GM12878 (cell line): ENCODE measurements at regions not wholly inside any gene's neighbourhood (a gene's known extent, or its start where the extent isn't known, plus 50 kb on each side); places are given as distances from the start of the nearest gene placed in this dataset.

Experiments used
- ATAC-seq: fragments of 200-7000 bp; cut with Tn5 transposase; 3 replicates; pipeline ENCODE4 v1.9.1; 2020; ENCODE audit warnings: mild to moderate bottlenecking, moderate library complexity
- BruUV-seq: library from RNA; stranded (reverse); fragments of 400-500 nt; replicated peaks from 2 replicates; lab custom pipeline; 2021; lab: Mats Ljungman, UMichigan
- CTCF ChIA-PET: fragments of 300-600 bp; sonication (Branson Sonifier 250); formaldehyde crosslinking; extraction: SDS; loops from one replicate; lab custom pipeline; 2021; ENCODE audit warnings: inconsistent platforms; lab: Yijun Ruan, JAX
- POLR2A ChIA-PET: fragments of 350-600 bp; formaldehyde crosslinking; extraction: SDS; loops from one replicate; lab custom pipeline; 2021; ENCODE audit warnings: inconsistent platforms; lab: Charles Lee
- RAD21 ChIA-PET: fragments of 300-600 bp; sonication (Branson Sonifier 250); formaldehyde crosslinking; loops from one replicate; lab custom pipeline; 2023; ENCODE audit warnings: antibody characterized with exemption; ENCODE audit not compliant: unreplicated experiment; lab: Charles Lee
- SMC1A ChIA-PET: fragments of 300-600 bp; sonication (Branson Sonifier 250); formaldehyde crosslinking; loops from one replicate; lab custom pipeline; 2023; ENCODE audit not compliant: unreplicated experiment, uncharacterized antibody; lab: Charles Lee
- DNase-seq: peaks from one replicate; pipeline ENCODE4 v3.0.0-alpha.2; 2011; ENCODE audit warnings: low read depth, low spot score
- FAIRE-seq: peaks from 3 replicates; lab custom pipeline; 2011; peaks lifted over from hg19 to GRCh38; lab: Jason Lieb, UNC
- H2AFZ ChIP-seq: 2 replicates; pipeline ENCODE4 v1.6.0; 2011; ENCODE audit warnings: low read depth, low read length, control low read depth; ENCODE audit not compliant: control insufficient read depth
- H3K27ac ChIP-seq: 2 replicates; pipeline ENCODE4 v1.5.1; 2011; ENCODE audit warnings: control low read depth; ENCODE audit not compliant: control insufficient read depth, insufficient read depth
- H3K27me3 ChIP-seq, 2 experiments: replicated peaks in 1 of 2; 2 replicates each; pipeline versions ENCODE4 v1.6.0 to v1.6.1; 2011; ENCODE audit warnings: low read length in 1 of 2; ENCODE audit not compliant: control insufficient read depth in 2 of 2, insufficient read depth in 2 of 2
- H3K36me3 ChIP-seq, 2 experiments: 2 replicates each; pipeline ENCODE4 v1.5.1; 2011; ENCODE audit warnings: low read length in 1 of 2; ENCODE audit not compliant: control insufficient read depth in 2 of 2, insufficient read depth in 2 of 2
- H3K4me1 ChIP-seq: 2 replicates; pipeline ENCODE4 v1.6.1; 2011; ENCODE audit warnings: mild to moderate bottlenecking, low read length, moderate library complexity, mixed read lengths; ENCODE audit not compliant: control insufficient read depth, insufficient read depth
- H3K4me2 ChIP-seq: 2 replicates; pipeline ENCODE4 v1.6.0; 2011; ENCODE audit warnings: control low read depth; ENCODE audit not compliant: control insufficient read depth, insufficient read depth
- H3K4me3 ChIP-seq: fragments of 200-600 bp; sonication (generic); 2 replicates; pipeline ENCODE4 v1.5.1; 2016
- H3K79me2 ChIP-seq: 2 replicates; pipeline ENCODE4 v1.6.0; 2011; ENCODE audit warnings: low read length; ENCODE audit not compliant: control insufficient read depth, insufficient read depth
- H3K9ac ChIP-seq: 2 replicates; pipeline ENCODE4 v1.8.0; 2011; ENCODE audit warnings: low read length, control low read depth, mixed read lengths; ENCODE audit not compliant: control insufficient read depth, insufficient read depth
- H3K9me3 ChIP-seq: replicated peaks from 3 replicates; pipeline ENCODE4 v1.5.1; 2011; ENCODE audit warnings: mild to moderate bottlenecking, low read length; ENCODE audit not compliant: control insufficient read depth, insufficient read depth
- H4K20me1 ChIP-seq: 2 replicates; pipeline ENCODE4 v1.6.0; 2011; ENCODE audit not compliant: control insufficient read depth, insufficient read depth
- CUX1 ChIP-seq: IDR thresholded peaks from 2 replicates; pipeline ENCODE4 v1.6.1; 2012; ENCODE audit warnings: improper control_type of control experiment, low read depth, low read length; ENCODE audit not compliant: insufficient replicate concordance
- HDAC2 ChIP-seq: fragments of 200-600 bp; sonication (generic); IDR thresholded peaks from 2 replicates; pipeline ENCODE4 v1.6.1; 2017
- MEF2B ChIP-seq: fragments of 450-650 bp; IDR thresholded peaks from 2 replicates; pipeline ENCODE4 v1.6.1; 2018; ENCODE audit warnings: mild to moderate bottlenecking, moderate library complexity; ENCODE audit not compliant: partially characterized antibody, poor library complexity, severe bottlenecking
- NKRF ChIP-seq: fragments of 450-650 bp; conservative IDR thresholded peaks from 2 replicates; pipeline ENCODE4 v1.6.1; 2017; ENCODE audit warnings: mild to moderate bottlenecking, moderate library complexity
- ZNF217 ChIP-seq: fragments of 450-650 bp; IDR thresholded peaks from 2 replicates; pipeline ENCODE4 v1.6.1; 2017; ENCODE audit warnings: antibody characterized with exemption, mild to moderate bottlenecking
- WGBS: methylation state at CpG from one replicate; pipeline ENCODE4 v1.1.6; 2016; ENCODE audit warnings: low lambda C conversion rate; ENCODE audit not compliant: insufficient replicate concordance, insufficient coverage; ENCODE audit errors: missing lambda C conversion rate; 5-methylcytosine and 5-hydroxymethylcytosine counted together
- in situ Hi-C: fragments of 300-500 bp; cut with MboI; formaldehyde crosslinking; loops from 9 replicates; pipeline ENCODE4 v1.14.3; 2018; ENCODE audit warnings: mixed read lengths
- intact Hi-C: fragments of 100-400 bp; cut with micrococcal nuclease; formaldehyde crosslinking; loops from one replicate; pipeline ENCODE4 v1.14.2; 2022; ENCODE audit not compliant: unreplicated experiment

- FAIRE-seq, result no peak
- H3K36me3 ChIP-seq, result no peaks in the 10 kb centered on the region
- ChIA-PET SMC1A (interaction anchor here (0.9 to 2.7 kb wide), 4 partner anchors 9 to 17 kb away, joined by 3 to 10 read pairs (median 4); no protein-coding TSS in a partner anchor), RAD21 (no interaction called here), POLR2A (no interaction called here)
- intact Hi-C loops, result no loop called here
- H3K9ac ChIP-seq, result no peak overlapping the region
- no peaks in the 10 kb centered on the region for H4K20me1 ChIP-seq
- no peaks in the 10 kb centered on the region for H3K27me3 ChIP-seq
- H3K4me3 ChIP-seq, result no peak overlapping the region
- no peaks in the 10 kb centered on the region for H3K4me1 ChIP-seq
- no peak overlapping the region for H3K4me2 ChIP-seq
- TF ChIP-seq MEF2B (peak; percentile 25), CUX1 (no peak), ZNF217 (no peak), NKRF (no peak), HDAC2 (no peak)
- TF ChIP-seq, all 136 proteins: peak for 1
- in situ Hi-C loops, result no loop called here
- H3K9me3 ChIP-seq, result no peaks in the 10 kb centered on the region
- CTCF ChIA-PET, result interaction anchor here (1.1 kb wide), 1 partner anchor 9 kb away, joined by 3 read pairs; no protein-coding TSS in a partner anchor
- H2AFZ ChIP-seq, result no peak overlapping the region
- no peaks in the 10 kb centered on the region for H3K79me2 ChIP-seq
- whole genome bisulfite sequencing, result 0% methylated on average over 2 of the region's 2 CpGs
- DNase-seq (no peak), ATAC-seq (no peak; the same call in 2 of the 3 replicates)
- no peak overlapping the region for H3K27ac ChIP-seq
- no TSS peak for BruUV-seq
Observed at GRCh38 chr11:42857344-42857743, 454.5 kb upstream of the API5 start.
